ENCODE measurements at regions not wholly inside any gene's neighbourhood (a gene's known extent, or its start where the extent isn't known, plus 50 kb on each side); places are given as distances from the start of the nearest gene placed in this dataset.
"Not testable (repeated sequence)": the region's sequence is repeated elsewhere in the genome, so short reads cannot be mapped to it uniquely, and the experiment has no call there.

GRCh38 chr3:153319705-153320554, 157.9 kb downstream of the RAP2B start:
- DNase-seq, result no peak

GRCh38 chr3:153320585-153321128, 158.6 kb downstream of the RAP2B start:
- no peak for DNase-seq

GRCh38 chr3:153328690-153329089, 166.7 kb downstream of the RAP2B start:
- no peak for DNase-seq

GRCh38 chr3:153330901-153331300, 168.9 kb downstream of the RAP2B start:
- DNase-seq, result no peak

- DNase-seq, result no peak
These were observed 169.7 kb downstream of the RAP2B start for GRCh38 chr3:153331676-153332075.

GRCh38 chr3:153334558-153334957, 172.5 kb downstream of the RAP2B start:
- DNase-seq, result no peak

- no peak for DNase-seq
These were observed 175.3 kb downstream of the RAP2B start for GRCh38 chr3:153337369-153337768.

- DNase-seq, result no peak
These were observed 176.5 kb downstream of the RAP2B start for GRCh38 chr3:153338487-153338886.

- no peak for DNase-seq
These were observed 177.0 kb downstream of the RAP2B start for GRCh38 chr3:153339065-153339464.

- no peak for DNase-seq
These were observed 182.2 kb downstream of the RAP2B start for GRCh38 chr3:153343988-153344782.

- no peak for DNase-seq
These were observed 186.6 kb downstream of the RAP2B start for GRCh38 chr3:153348457-153349107.

GRCh38 chr3:153349108-153349499, 187.1 kb downstream of the RAP2B start:
- DNase-seq, result no peak

GRCh38 chr3:153350420-153350819, 188.4 kb downstream of the RAP2B start:
- DNase-seq, result no peak

GRCh38 chr3:153354641-153355040, 192.6 kb downstream of the RAP2B start:
- DNase-seq, result no peak

GRCh38 chr3:153355559-153355958, 193.5 kb downstream of the RAP2B start:
- DNase-seq, result no peak

- DNase-seq, result no peak
These were observed 194.9 kb downstream of the RAP2B start for GRCh38 chr3:153356908-153357307.

GRCh38 chr3:153357436-153357835, 195.4 kb downstream of the RAP2B start:
- DNase-seq, result no peak

GRCh38 chr3:153369561-153370374, 207.7 kb downstream of the RAP2B start:
- no peak for DNase-seq

GRCh38 chr3:153370680-153371079, 208.7 kb downstream of the RAP2B start:
- DNase-seq, result no peak

- no peak for DNase-seq
These were observed 210.3 kb downstream of the RAP2B start for GRCh38 chr3:153372326-153372725.

- DNase-seq, result no peak
These were observed 211.6 kb downstream of the RAP2B start for GRCh38 chr3:153373606-153374005.

GRCh38 chr3:153378366-153378765, 216.3 kb downstream of the RAP2B start:
- DNase-seq, result not testable (repeated sequence)

All from stimulated activated CD4-positive, alpha-beta T cell treated with anti-CD3 and anti-CD28 coated beads, Interleukin-2, amount 100 ng/mL, for 24 hours (primary cell).